Heart left ventricle (tissue), 13 donors: ENCODE measurements at regions not wholly inside any gene's neighbourhood (a gene's known extent, or its start where the extent isn't known, plus 50 kb on each side); places are given as distances from the start of the nearest gene placed in this dataset.

Source experiments
- CTCF ChIP-seq, 12 donors: fragments of 200-600 bp; sonication (generic) in 4 of 12; IDR thresholded peaks; one replicate each; pipeline versions ENCODE4 v1.5.0 to v1.8.0; 2018 to 2022; ENCODE audit warnings: antibody characterized with exemption in 12 of 12, mild to moderate bottlenecking in 5 of 12
- POLR2A ChIP-seq, 2 donors: fragments of 450-650 bp; IDR thresholded peaks; one replicate each; pipeline ENCODE4 v1.6.1; 2017; ENCODE audit warnings: antibody characterized with exemption in 2 of 2, mild to moderate bottlenecking in 2 of 2, moderate library complexity in 2 of 2
- donor health status: ischemic (EF 13 %, LVEDD 7.1; RV severe dilation, severe dysfunction).
- donor health status: DM: no; HTN: yes; CAD: no.
- donor health status: DM: no; HTN: no; CAD: no.
- donor health status: ischemic (EF 25% LVEDD 6.9; RV normal size, moderate dysfunction).
- donor health status: ischemic (EF 25% LVEDD 5.7; RV mildly dilated, moderate dysfunction).
- donor health status: ischemic (EF 35%, LVEDD 5.7; RV mildly dilated, moderate dysfunction).
- donor health status: nonischemic (EF 11% LVEDD 7.7; RV severe dilation, severe dysfunction).
- donor health status: DM: yes; HTN: yes; CAD: no.
- donor health status: PGD.
- donor health status: ischemic (EF 29% LVEDD 5.4; RV normal size, mild dysfunction).
- donor health status: nonischemic (EF 23%, LVEDD 6.1; RV moderate dilation, normal function).

GRCh38 chr9:79408200-79408599, 163.6 kb upstream of the TLE4 start:
- TF ChIP-seq POLR2A (IDR thresholded peaks at IDR 0.05) (no peak), CTCF (IDR thresholded peaks at IDR 0.05) (no peak)
